LHCN-M2 (cell line): ENCODE measurements at regions not wholly inside any gene's neighbourhood (a gene's known extent, or its start where the extent isn't known, plus 50 kb on each side); places are given as distances from the start of the nearest gene placed in this dataset.

Experiments used
- DNase-seq: peaks from one replicate; pipeline ENCODE4 v3.0.0-alpha.2; 2012; ENCODE audit warnings: low read depth

DNA sequence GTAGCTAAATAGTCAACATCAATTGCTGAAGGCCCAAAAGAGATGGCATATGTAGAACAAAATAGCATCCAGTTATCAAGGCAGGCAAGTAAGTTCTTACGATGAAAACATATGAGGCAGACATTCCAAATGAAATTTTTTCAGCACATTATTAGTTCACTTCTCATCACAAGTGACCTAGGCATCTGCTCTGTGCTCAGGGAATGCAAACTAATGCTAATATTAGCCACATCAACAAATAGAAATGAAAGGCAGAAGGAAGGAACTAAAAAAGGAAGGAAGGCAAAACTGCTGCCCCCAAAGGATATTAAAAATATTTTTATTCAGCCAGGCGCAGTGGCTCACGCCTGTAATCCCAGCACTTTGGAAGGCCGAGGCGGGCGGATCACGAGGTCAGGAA is 51.2 kb upstream of the ROCK1 start:
- DNase-seq, result no peak

DNA sequence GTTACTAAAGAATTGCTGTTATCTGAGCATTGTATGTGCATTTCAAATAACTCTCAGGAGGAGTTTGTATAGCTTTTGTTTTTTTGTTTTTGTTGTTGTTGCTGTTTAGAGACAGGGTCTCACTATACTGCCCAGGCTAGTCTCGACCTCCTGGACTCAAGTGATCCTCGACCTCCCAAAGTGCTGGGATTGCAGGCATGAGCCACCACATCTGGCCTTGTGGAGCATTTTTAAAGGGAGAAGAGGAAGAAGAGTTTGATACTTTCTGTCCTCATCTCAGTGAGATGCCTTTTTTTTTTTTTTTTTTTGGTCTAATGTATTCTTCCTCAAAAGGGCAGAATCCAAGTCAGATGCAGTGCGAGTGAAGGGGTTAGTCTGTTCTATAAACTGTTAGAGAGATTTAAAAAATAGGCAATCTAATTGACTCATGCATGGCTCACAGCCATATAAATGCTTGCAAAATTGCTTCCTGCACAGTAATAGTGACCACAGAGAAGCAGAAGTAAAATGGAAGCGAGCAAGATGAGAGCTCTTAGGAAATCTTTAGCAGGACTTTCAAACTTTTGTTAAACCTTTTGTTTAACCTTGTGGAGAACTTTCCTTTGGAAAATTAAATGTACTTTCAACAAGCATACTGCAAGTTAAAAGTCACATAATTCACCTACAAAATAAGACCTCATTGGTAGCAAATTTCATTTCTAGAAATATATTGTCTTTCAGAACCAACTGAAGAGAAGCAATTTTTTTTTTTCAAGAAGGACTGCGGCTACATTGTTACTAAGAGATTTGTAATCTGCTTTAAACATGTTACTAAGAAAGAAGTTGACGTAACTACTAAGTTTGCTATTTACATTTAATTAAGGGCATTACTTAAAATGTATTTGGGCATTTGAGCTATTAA is 52.3 kb upstream of the ROCK1 start:
- peak; percentile 95 for DNase-seq

DNA sequence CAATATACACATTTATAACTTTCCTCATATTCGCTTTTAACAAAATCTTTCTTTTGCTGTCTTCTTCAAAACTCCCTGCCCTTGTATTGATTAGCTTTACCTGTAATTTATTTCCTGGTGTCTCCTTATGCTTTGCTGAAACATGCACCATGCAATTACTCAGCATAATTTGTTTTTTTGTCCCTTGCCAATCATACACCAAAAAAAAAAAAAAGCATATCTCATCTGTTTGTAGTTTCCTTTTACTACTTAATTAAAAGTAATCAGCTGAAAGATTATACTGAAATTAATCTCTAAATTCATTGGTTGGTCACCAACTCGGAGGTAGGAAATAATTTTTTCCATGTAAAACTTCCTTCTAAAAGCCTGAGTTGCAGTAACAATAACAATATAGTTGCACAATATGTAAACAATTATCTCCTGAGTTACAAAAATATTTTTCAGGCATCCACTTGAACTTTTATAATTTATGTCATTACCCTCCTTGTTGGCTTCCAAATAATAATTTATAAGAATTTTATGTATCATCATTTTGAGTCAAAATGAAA is 53.0 kb upstream of the ROCK1 start:
- DNase-seq, result peak; percentile 29

DNA sequence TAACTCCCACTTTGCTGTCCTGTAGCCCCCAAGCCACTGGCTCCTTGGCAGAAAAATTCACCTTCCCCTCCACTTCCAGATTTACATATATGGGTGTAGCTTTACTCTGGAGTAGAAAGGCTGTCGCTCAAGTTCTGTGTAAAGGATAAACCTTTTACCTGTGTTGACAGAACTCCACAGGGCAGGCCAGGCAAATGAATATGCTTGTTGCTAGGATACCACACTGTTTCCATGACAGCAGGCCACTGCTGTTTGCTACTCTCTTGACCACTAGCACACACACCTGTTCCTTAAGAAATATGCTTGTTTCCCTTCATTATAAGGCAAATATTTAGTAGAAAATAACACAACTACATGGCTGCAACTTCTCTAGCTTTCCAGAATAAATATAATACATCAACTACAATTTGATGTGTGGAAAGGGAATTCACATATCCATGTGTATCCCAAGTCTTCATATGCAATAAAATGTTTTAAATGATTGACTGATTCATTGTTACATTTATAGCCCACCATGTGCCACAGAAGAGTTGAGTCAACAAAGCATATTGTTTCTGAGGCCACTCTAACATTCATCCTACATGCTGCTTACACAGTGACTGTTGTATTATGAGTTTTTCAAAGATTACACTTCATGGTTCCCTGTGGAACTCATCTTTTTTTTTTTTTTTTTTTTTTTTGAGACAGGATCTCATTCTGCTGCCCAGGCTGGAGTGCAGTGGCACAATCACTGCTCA is 56.2 kb upstream of the ROCK1 start:
- DNase-seq, result peak; percentile 88

DNA sequence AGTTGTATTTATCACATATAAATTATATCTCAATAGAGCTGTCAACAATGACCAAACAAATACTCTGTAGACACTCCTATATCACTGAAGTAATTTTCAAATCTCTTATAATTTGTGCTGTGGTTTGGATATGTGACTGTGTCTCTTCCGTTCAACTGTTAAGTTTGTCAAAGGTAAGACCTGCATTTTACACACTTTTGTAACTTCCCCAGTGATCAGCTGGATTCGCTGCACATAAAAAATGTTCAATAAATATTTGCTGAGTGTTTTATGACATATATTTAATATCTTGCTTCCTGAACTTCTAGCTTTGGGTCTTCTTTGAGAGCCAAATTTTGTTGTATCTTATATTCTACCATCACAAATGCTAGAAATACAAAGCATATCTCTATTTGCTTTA is 57.3 kb upstream of the ROCK1 start:
- DNase-seq, result no peak

DNA sequence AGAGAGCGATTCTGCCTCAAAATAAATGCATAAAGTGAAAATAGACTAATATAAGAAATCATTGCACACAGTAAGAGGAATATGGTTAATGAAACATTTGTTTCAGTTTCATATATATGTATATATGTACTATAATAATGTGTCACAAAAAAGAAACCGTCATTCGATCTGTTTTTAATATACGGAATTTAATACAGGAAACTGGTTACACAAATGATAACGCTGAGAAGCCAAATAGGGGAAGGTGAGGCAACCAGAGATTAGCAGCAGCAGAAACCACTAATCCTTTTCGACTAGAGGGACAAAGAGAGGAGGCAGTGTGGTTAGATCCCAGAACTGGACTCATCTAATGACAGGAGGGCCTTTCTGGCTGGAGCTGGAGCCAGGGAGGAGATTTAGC is 64.2 kb upstream of the GREB1L start:
- peak; percentile 14 for DNase-seq

DNA sequence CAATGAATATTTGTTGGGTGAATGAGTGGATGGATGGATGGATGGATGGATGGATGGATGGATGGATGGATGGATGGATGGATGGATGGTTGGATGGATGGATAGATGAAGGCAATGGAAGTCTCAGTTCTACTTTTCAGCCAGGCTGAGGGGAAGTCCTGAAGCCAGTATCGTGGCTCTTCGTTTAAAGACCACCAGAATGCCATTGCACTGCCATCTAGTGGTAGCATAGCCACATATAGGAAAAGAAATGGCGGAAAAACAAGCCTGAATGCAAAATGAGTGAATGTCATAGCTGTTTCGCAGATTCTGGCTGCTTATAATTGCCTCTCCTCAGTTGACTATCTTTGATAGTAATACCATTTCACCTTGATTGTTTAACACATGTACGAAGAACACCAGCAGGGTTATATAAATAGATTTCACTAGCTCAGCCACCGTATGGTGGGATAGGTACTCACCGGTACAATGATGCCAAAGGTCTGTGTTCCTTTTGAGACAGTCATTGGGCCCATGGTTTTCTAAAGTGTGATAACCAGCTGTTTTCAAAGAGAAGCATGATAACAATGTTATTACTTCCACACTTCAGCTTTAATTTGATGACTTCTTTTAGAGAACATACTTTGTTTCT is 62.3 kb upstream of the GREB1L start:
- peak; percentile 69 for DNase-seq

DNA sequence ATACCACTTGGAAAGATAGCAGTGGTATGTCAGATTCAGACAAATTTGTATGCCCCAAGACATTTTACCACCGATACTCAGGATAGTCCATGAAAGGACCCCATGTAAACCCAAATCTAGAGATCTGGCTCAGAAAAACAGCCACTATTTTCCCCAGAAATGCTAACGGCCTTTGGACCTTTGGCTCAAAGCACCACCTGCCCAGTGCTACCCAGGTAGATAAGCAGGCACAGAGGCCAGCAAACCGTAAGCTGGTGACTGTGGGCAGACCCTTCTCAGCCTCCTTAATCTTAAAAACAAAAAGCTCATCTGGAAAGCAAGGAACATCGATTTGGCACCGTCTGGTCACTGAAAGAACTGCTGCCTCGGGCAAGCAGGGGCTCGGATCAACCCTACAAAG is 61.4 kb upstream of the GREB1L start:
- DNase-seq, result no peak

DNA sequence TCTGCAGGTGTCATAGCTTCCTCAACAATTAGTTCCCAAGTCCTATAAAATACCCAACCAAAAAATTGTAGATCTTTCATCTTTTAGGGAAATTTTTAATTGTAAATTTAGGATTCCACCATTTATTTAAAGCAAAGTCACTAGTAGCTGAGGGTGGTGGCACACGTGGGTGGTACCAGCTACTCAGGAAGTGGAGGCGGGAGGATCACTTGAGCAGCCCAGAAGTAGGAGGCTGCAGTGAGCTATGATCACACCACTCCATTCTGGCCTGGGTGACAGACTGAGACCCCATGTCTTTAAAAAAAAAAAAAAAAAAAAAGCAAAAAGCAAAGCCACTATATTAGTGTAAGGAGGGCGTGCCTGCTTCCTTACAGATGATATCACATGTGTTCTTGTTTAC is 60.3 kb upstream of the GREB1L start:
- DNase-seq, result no peak

DNA sequence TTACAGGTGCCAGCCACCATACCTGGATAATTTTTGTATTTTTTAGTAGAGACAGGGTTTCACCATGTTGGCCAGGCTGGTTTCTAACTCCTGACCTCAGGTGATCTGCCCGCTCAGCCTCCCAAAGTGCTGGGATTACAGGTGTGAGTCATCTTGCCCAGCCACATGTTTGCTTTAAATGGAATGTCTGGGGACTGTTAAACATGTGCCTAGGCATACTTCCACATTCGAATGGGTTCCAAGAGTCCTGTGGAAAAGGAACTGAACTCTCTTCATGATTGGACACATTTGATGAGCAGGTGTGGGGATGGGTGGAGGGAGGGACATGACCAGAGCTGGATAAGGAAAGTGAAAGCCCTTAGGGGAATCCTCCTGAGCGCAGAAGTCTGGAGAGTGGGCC is 58.4 kb upstream of the GREB1L start:
- DNase-seq, result no peak

DNA sequence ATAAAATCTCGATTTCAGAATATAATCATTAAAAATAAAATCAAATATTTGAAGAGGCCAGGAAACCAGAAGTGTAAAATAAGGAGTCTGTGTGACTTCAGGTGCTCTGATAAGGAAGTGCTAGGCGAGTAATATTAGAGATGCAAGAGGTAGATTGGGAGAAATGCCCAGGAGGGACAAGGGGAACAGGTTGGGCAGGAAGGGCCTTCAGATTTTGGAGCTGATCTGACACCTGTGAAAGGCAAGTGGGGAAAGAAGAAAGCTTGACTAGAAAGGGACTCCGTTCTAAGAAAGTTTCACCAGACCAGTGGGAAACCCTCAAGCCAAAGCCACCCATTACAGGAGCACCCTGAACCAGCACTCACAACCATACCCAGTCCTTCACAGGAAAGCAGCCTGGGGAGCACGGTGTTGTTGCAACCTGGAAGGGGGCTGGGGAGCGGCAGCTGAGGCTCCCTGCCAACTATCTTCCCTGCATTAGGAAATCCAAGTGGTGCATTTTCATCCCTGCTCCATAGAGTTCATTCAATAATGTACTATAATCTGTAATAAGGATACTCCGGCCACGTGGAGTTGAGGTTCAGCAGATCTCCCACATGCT is 57.5 kb upstream of the GREB1L start:
- DNase-seq, result no peak

DNA sequence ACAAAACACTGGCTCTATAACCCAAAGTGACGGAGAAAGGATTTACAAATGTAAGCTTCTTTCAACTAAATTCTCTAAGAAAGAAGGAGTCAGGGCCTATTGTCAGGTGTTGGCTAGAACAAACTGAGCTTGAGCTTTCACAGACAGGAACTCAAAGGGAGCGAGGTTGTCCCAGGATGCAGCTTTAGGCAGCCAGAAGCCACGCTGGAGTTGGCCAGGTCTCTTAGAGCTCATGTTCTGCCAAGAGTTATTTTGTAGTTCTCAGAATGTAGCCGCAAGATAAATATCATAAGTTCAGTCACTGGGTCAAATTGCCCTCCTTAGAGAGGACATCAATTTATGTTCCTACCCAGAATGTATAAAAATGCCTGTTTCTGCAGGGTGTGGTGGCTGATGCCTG is 54.1 kb upstream of the GREB1L start:
- no peak for DNase-seq

DNA sequence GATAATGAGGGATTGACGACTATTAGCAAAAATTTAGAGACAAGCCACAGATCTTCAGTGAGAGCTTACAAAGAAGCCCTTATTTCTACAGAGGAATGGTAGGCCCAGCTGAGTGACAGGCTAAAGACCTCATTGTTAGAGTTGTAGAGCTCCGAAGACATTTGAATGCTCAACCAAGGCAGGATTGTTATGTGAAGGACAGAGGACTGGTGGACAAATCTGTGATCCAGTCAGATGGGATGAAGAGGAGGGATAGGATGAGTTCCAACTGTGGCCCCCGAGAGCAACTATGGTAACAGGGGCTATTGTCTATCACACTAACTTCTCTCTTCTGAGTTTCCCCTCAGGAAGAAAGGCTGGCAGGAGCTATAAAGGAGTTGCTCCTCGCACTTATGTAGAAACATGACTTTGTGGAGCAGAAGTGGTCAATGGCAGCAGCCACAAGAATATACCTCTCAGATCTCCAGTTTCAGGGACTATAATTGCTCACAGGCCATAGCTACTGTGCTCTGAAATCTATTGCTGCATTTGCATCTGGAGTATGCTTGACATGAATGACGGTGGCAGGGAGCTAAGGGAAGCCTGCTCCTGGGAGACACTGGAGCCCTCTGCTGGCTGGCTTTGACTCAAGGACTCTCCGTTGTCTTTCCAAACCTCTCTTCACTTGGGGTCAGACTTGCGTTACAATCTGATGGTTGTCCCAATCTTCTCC is 50.3 kb upstream of the GREB1L start:
- DNase-seq, result peak; percentile 64
